Mesenteric fat pad (tissue), 1 donor: ENCODE measurements at regions not wholly inside any gene's neighbourhood (a gene's known extent, or its start where the extent isn't known, plus 50 kb on each side); places are given as distances from the start of the nearest gene placed in this dataset.

Source experiments
- DNase-seq: peaks from one replicate; pipeline ENCODE4 v3.0.0-alpha.2; 2020; ENCODE audit warnings: low spot score
- donor health status: DM: yes; HTN: yes; CAD: no.

GRCh38 chr2:176709149-176709951, 440.1 kb downstream of the MTX2 start:
- DNase-seq: no peak

- DNase-seq: no peak
These were observed 440.7 kb downstream of the MTX2 start for GRCh38 chr2:176709991-176710390.

GRCh38 chr2:176710657-176711186, 441.5 kb downstream of the MTX2 start:
- DNase-seq: no peak

GRCh38 chr2:176725873-176726645, 456.8 kb downstream of the MTX2 start:
- no peak for DNase-seq

GRCh38 chr2:176727696-176728095, 458.5 kb downstream of the MTX2 start:
- DNase-seq: no peak

GRCh38 chr2:176729706-176730569, 460.7 kb downstream of the MTX2 start:
- DNase-seq: no peak

GRCh38 chr2:176732780-176733179, 463.5 kb downstream of the MTX2 start:
- no peak for DNase-seq

GRCh38 chr2:176733698-176734430, 464.6 kb downstream of the MTX2 start:
- DNase-seq: no peak

GRCh38 chr2:176734868-176735267, 465.6 kb downstream of the MTX2 start:
- no peak for DNase-seq

- DNase-seq: no peak
These were observed 470.3 kb upstream of the HNRNPA3 start for GRCh38 chr2:176742271-176742670.

- DNase-seq: no peak
These were observed 468.9 kb upstream of the HNRNPA3 start for GRCh38 chr2:176743671-176744070.

- no peak for DNase-seq
These were observed 468.4 kb upstream of the HNRNPA3 start for GRCh38 chr2:176744146-176744545.

GRCh38 chr2:176745543-176746200, 466.9 kb upstream of the HNRNPA3 start:
- DNase-seq: no peak

GRCh38 chr2:176746411-176746810, 466.2 kb upstream of the HNRNPA3 start:
- DNase-seq: no peak

GRCh38 chr2:176747506-176747905, 465.1 kb upstream of the HNRNPA3 start:
- no peak for DNase-seq

- DNase-seq: no peak
These were observed 464.7 kb upstream of the HNRNPA3 start for GRCh38 chr2:176747928-176748327.

GRCh38 chr2:176748662-176749061, 463.9 kb upstream of the HNRNPA3 start:
- DNase-seq: no peak

GRCh38 chr2:176751314-176752227, 461.0 kb upstream of the HNRNPA3 start:
- no peak for DNase-seq

GRCh38 chr2:176752295-176752694, 460.3 kb upstream of the HNRNPA3 start:
- DNase-seq: no peak
